GM21447 (cell line): ENCODE measurements at regions not wholly inside any gene's neighbourhood (a gene's known extent, or its start where the extent isn't known, plus 50 kb on each side); places are given as distances from the start of the nearest gene placed in this dataset.
A peak's percentile ranks its signal among the peaks of the same experiment; 100 is the strongest.

Source experiments
- ATAC-seq: cut with Tn5 transposase; IDR thresholded peaks from one replicate; pipeline ENCODE4 v1.9.1; 2021; ENCODE audit not compliant: unreplicated experiment

GRCh38 chr2:188042412-188042811 lies 249.3 kb upstream of the GULP1 start:
- no peak for ATAC-seq

GRCh38 chr2:188045016-188045415 lies 246.7 kb upstream of the GULP1 start:
- no peak for ATAC-seq

GRCh38 chr2:188046437-188046836 lies 245.2 kb upstream of the GULP1 start:
- no peak for ATAC-seq

- no peak for ATAC-seq
Observed at GRCh38 chr2:188047735-188048134, 243.9 kb upstream of the GULP1 start.

GRCh38 chr2:188050726-188051125 lies 240.9 kb upstream of the GULP1 start:
- no peak for ATAC-seq

GRCh38 chr2:188051706-188052105 lies 240.0 kb upstream of the GULP1 start:
- ATAC-seq = no peak

GRCh38 chr2:188065386-188065785 lies 226.3 kb upstream of the GULP1 start:
- ATAC-seq = no peak

GRCh38 chr2:188068093-188068492 lies 223.6 kb upstream of the GULP1 start:
- ATAC-seq = no peak

GRCh38 chr2:188076149-188077056 lies 215.3 kb upstream of the GULP1 start:
- ATAC-seq = peak; percentile 57

GRCh38 chr2:188077757-188078156 lies 213.9 kb upstream of the GULP1 start:
- no peak for ATAC-seq

GRCh38 chr2:188078534-188078933 lies 213.1 kb upstream of the GULP1 start:
- no peak for ATAC-seq

- ATAC-seq = no peak
Observed at GRCh38 chr2:188079196-188079595, 212.5 kb upstream of the GULP1 start.

- ATAC-seq = no peak
Observed at GRCh38 chr2:188085421-188085820, 206.3 kb upstream of the GULP1 start.

- ATAC-seq = no peak
Observed at GRCh38 chr2:188089901-188090300, 201.8 kb upstream of the GULP1 start.

- no peak for ATAC-seq
Observed at GRCh38 chr2:188091220-188091619, 200.5 kb upstream of the GULP1 start.

GRCh38 chr2:188092734-188093133 lies 198.9 kb upstream of the GULP1 start:
- no peak for ATAC-seq

- ATAC-seq = no peak
Observed at GRCh38 chr2:188096910-188097309, 194.8 kb upstream of the GULP1 start.

GRCh38 chr2:188102881-188103280 lies 188.8 kb upstream of the GULP1 start:
- no peak for ATAC-seq

GRCh38 chr2:188114014-188114413 lies 177.7 kb upstream of the GULP1 start:
- ATAC-seq = no peak

GRCh38 chr2:188117706-188118105 lies 174.0 kb upstream of the GULP1 start:
- no peak for ATAC-seq

- ATAC-seq = no peak
Observed at GRCh38 chr2:188118431-188118830, 173.2 kb upstream of the GULP1 start.

- ATAC-seq = no peak
Observed at GRCh38 chr2:188119112-188119838, 172.4 kb upstream of the GULP1 start.
